Esophagus muscularis mucosa (tissue), 4 donors: ENCODE measurements at regions not wholly inside any gene's neighbourhood (a gene's known extent, or its start where the extent isn't known, plus 50 kb on each side); places are given as distances from the start of the nearest gene placed in this dataset.

ENCODE experiments used
- DNase-seq: peaks from one replicate; pipeline ENCODE4 v3.0.0-alpha.2; 2017; ENCODE audit errors: extremely low spot score
- H3K27ac ChIP-seq, 4 donors: fragments of 200-600 bp; sonication (generic); replicated peaks in 1 of 4; 1 replicate in 3 of 4; 2 replicates in 1 of 4; pipeline ENCODE4 v1.5.1; 2016 to 2019; ENCODE audit warnings: mild to moderate bottlenecking in 1 of 4
- H3K27me3 ChIP-seq, 4 donors: fragments of 200-600 bp; sonication (generic); one replicate each; pipeline versions ENCODE4 v1.5.1 to v1.6.0; 2016 to 2019
- H3K36me3 ChIP-seq, 4 donors: fragments of 200-600 bp; sonication (generic); one replicate each; pipeline ENCODE4 v1.5.1; 2016 to 2019
- H3K4me1 ChIP-seq, 4 donors: fragments of 200-600 bp; sonication (generic); one replicate each; pipeline ENCODE4 v1.5.1; 2016 to 2019
- H3K4me3 ChIP-seq, 4 donors: fragments of 200-600 bp; sonication (generic); 1 replicate in 2 of 4; 2 replicates in 2 of 4; pipeline ENCODE4 v1.5.1; 2016 to 2019; ENCODE audit warnings: mild to moderate bottlenecking in 4 of 4, moderate library complexity in 1 of 4
- H3K9me3 ChIP-seq, 4 donors: fragments of 200-600 bp; sonication (generic); 1 replicate in 3 of 4; 2 replicates in 1 of 4; pipeline ENCODE4 v1.5.1; 2016 to 2019
- EP300 ChIP-seq: sonication (generic); formaldehyde crosslinking; IDR thresholded peaks from one replicate; pipeline ENCODE4 v1.6.1; 2017; ENCODE audit warnings: antibody characterized with exemption
- POLR2A ChIP-seq: fragments of 450-650 bp; IDR thresholded peaks from one replicate; pipeline ENCODE4 v1.6.1; 2017; ENCODE audit warnings: antibody characterized with exemption, moderate library complexity, mild to moderate bottlenecking, low read depth
- POLR2AphosphoS5 ChIP-seq, 2 donors: sonication (generic); formaldehyde crosslinking; IDR thresholded peaks; one replicate each; pipeline ENCODE4 v1.6.1; 2017; ENCODE audit warnings: antibody characterized with exemption in 2 of 2
- WGBS: methylation state at CpG from one replicate; pipeline ENCODE4 v1.1.5; 2018; 5-methylcytosine and 5-hydroxymethylcytosine counted together
- intact Hi-C: fragments of 100-400 bp; cut with DNase I; formaldehyde crosslinking; loops from one replicate; pipeline ENCODE4 v1.15.1; 2023
- TF ChIP-seq, protein P1 (sequence below), 3 experiments: fragments of 200-600 bp in 2 of 3; fragments of 450-650 bp in 1 of 3; sonication (generic) in 2 of 3; IDR thresholded peaks; one replicate each; pipeline ENCODE4 v1.5.1; 2017 to 2019; ENCODE audit warnings: antibody characterized with exemption in 3 of 3, mild to moderate bottlenecking in 2 of 3, moderate library complexity in 1 of 3

DNA sequence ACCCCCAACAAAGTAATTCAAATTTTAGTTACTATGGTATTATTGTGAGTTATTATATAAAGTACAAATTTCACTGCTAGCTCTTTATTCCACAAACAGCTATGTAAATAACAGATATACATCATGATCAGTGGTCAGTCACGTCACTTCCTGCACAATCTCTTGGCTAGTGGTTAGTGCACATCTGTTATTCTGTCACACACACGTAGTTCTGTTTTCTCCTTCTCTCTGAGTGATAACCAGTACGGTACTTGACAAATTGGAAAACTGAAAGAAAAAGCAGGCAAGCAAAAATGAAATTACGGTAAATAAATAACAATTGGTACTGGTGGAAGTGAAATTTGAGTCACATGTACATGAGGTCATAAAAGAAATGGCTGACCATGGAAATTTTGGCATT, 728.7 kb downstream of the CCDC85A start:
- DNase-seq: no peak
- Histone ChIP-seq H3K9me3 (peaks cover 0 to 6% (median 0%) of the 10 kb centered on the region in 4 donors), H3K27ac (no peak overlapping the region), H3K4me1 (no peaks in the 10 kb centered on the region), H3K36me3 (no peaks in the 10 kb centered on the region), H3K4me3 (no peak overlapping the region), H3K27me3 (no peaks in the 10 kb centered on the region)
- intact Hi-C loops: no loop called here
- TF ChIP-seq EP300 (no peak), POLR2A (no peak), POLR2AphosphoS5 (IDR thresholded peaks at IDR 0.05) (no peak)
- TF ChIP-seq, protein P1, sequence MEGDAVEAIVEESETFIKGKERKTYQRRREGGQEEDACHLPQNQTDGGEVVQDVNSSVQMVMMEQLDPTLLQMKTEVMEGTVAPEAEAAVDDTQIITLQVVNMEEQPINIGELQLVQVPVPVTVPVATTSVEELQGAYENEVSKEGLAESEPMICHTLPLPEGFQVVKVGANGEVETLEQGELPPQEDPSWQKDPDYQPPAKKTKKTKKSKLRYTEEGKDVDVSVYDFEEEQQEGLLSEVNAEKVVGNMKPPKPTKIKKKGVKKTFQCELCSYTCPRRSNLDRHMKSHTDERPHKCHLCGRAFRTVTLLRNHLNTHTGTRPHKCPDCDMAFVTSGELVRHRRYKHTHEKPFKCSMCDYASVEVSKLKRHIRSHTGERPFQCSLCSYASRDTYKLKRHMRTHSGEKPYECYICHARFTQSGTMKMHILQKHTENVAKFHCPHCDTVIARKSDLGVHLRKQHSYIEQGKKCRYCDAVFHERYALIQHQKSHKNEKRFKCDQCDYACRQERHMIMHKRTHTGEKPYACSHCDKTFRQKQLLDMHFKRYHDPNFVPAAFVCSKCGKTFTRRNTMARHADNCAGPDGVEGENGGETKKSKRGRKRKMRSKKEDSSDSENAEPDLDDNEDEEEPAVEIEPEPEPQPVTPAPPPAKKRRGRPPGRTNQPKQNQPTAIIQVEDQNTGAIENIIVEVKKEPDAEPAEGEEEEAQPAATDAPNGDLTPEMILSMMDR (IDR thresholded peaks at IDR 0.05): no peak
- WGBS: 70% methylated on average over 4 of the region's 4 CpGs

- Histone ChIP-seq H3K27ac (no peak overlapping the region), H3K4me3 (no peak overlapping the region), H3K27me3 (no peaks in the 10 kb centered on the region), H3K36me3 (no peaks in the 10 kb centered on the region), H3K4me1 (no peaks in the 10 kb centered on the region), H3K9me3 (peaks cover 0 to 6% (median 0%) of the 10 kb centered on the region in 4 donors)
- no peak for TF ChIP-seq EP300
- no peak for TF ChIP-seq POLR2A
- TF ChIP-seq, protein P1 (IDR thresholded peaks at IDR 0.05): no peak
- TF ChIP-seq POLR2AphosphoS5 (IDR thresholded peaks at IDR 0.05): no peak
- intact Hi-C loops: no loop called here
- no peak for DNase-seq
Measured at GRCh38 chr2:56918790-56919189, 735.0 kb downstream of the CCDC85A start.

GRCh38 chr2:56933976-56934375, 750.2 kb downstream of the CCDC85A start:
- Histone ChIP-seq H3K4me1 (no peaks in the 10 kb centered on the region), H3K27me3 (no peaks in the 10 kb centered on the region), H3K36me3 (no peaks in the 10 kb centered on the region), H3K4me3 (no peak overlapping the region), H3K27ac (no peak overlapping the region), H3K9me3 (no peaks in the 10 kb centered on the region)
- 73% methylated on average over 2 of the region's 2 CpGs for WGBS
- no peak for DNase-seq
- intact Hi-C loops: no loop called here
- no peak for TF ChIP-seq POLR2AphosphoS5 (IDR thresholded peaks at IDR 0.05)
- TF ChIP-seq POLR2A: no peak
- TF ChIP-seq, protein P1 (IDR thresholded peaks at IDR 0.05): no peak
- TF ChIP-seq EP300: no peak

DNA sequence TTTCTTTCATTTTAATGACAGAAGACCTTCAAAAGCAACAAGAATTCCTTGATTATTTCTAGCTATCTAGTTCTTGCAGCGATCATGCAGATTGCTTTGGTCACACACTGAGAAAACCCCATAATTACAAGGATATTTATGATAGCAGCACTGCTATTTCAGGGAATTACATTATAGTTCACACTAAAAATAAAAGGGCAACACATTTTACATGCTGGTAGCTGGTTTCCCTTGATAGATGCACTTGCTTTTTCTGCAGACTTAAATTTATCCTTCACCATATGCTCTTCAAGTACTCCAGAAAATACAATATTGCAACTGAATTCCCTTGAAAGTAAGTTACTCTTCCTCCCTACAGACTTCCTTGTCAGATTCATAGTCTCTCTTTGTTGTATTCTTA, 751.1 kb downstream of the CCDC85A start:
- no peak for DNase-seq
- Histone ChIP-seq H3K4me3 (no peak overlapping the region), H3K36me3 (no peaks in the 10 kb centered on the region), H3K4me1 (no peaks in the 10 kb centered on the region), H3K27me3 (no peaks in the 10 kb centered on the region), H3K9me3 (no peaks in the 10 kb centered on the region), H3K27ac (no peak overlapping the region)
- no peak for TF ChIP-seq EP300
- no peak for TF ChIP-seq POLR2A
- no peak for TF ChIP-seq POLR2AphosphoS5 (IDR thresholded peaks at IDR 0.05)
- TF ChIP-seq, protein P1 (IDR thresholded peaks at IDR 0.05): no peak
- WGBS: 97% methylated on average over 1 of the region's 1 CpG
- intact Hi-C loops: no loop called here

DNA sequence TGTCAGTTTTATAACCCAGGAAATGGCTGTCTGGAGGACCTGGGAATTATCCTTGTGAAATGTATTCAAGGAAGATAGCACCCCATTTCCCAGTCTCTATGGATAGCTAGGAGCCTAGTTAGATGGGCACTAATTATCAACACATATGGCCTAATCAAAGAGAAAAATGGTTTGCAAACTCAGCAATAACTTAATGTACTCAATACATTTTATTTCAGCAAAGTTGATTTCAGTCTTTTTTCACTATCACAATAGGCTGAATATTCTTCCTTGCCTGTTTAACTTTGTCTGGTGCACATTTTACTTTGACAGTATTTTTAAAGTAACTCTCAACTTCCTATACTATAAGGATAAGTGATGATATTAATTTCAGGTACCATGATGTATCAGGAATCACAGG, 756.3 kb downstream of the CCDC85A start:
- no peak overlapping the region for H3K4me3 ChIP-seq
- TF ChIP-seq POLR2AphosphoS5 (IDR thresholded peaks at IDR 0.05) (no peak), EP300 (no peak), POLR2A (no peak)
- TF ChIP-seq, protein P1 (IDR thresholded peaks at IDR 0.05): no peak
- no peaks in the 10 kb centered on the region for H3K36me3 ChIP-seq
- H3K9me3 ChIP-seq: no peaks in the 10 kb centered on the region
- H3K27ac ChIP-seq: no peak overlapping the region
- no peaks in the 10 kb centered on the region for H3K4me1 ChIP-seq
- intact Hi-C loops: no loop called here
- no peak for DNase-seq
- no peaks in the 10 kb centered on the region for H3K27me3 ChIP-seq
